HAP-1 (cell line): ENCODE measurements at regions not wholly inside any gene's neighbourhood (a gene's known extent, or its start where the extent isn't known, plus 50 kb on each side); places are given as distances from the start of the nearest gene placed in this dataset.
"Not testable (repeated sequence)": the region's sequence is repeated elsewhere in the genome, so short reads cannot be mapped to it uniquely, and the experiment has no call there.

ENCODE experiments used
- DNase-seq, 2 experiments: peaks; one replicate each; pipeline ENCODE4 v3.0.0-alpha.2; 2016 to 2020; ENCODE audit warnings: low spot score in 2 of 2
- H3K27me3 ChIP-seq: fragments of 250-450 bp; sonication (Bioruptor Pico); 2 replicates; pipeline ENCODE4 v1.5.1; 2020; ENCODE audit warnings: low read depth, mild to moderate bottlenecking, moderate library complexity
- H3K36me3 ChIP-seq: fragments of 250-450 bp; sonication (Bioruptor Pico); replicated peaks from 2 replicates; pipeline ENCODE4 v1.5.1; 2020; ENCODE audit warnings: mild to moderate bottlenecking
- H3K4me1 ChIP-seq: fragments of 250-450 bp; sonication (Bioruptor Pico); 2 replicates; pipeline ENCODE4 v1.5.1; 2020; ENCODE audit warnings: mild to moderate bottlenecking
- H3K4me3 ChIP-seq: fragments of 250-450 bp; sonication (Bioruptor Pico); 2 replicates; pipeline ENCODE4 v1.5.1; 2020; ENCODE audit warnings: mild to moderate bottlenecking, moderate library complexity
- H3K9me3 ChIP-seq: fragments of 250-450 bp; sonication (Bioruptor Pico); 2 replicates; pipeline ENCODE4 v1.5.1; 2020; ENCODE audit warnings: mild to moderate bottlenecking, moderate library complexity
- in situ Hi-C: fragments of 300-500 bp; cut with MboI; formaldehyde crosslinking; loops from 3 replicates; pipeline ENCODE4 v1.14.3; 2020; ENCODE audit warnings: low sequenced_read_pairs, inconsistent platforms, mixed read lengths

GRCh38 chr22:46026899-46027210 is 49.9 kb upstream of the WNT7B start:
- Histone ChIP-seq H3K36me3 (no peaks in the 10 kb centered on the region), H3K4me1 (no peaks in the 10 kb centered on the region), H3K27me3 (no peaks in the 10 kb centered on the region), H3K4me3 (no peak overlapping the region), H3K9me3 (no peaks in the 10 kb centered on the region)
- in situ Hi-C loops = loop anchor here (25.0 kb wide), 1 partner anchor 90 kb away; no protein-coding TSS in a partner anchor
- DNase-seq = no peak

- no peaks in the 10 kb centered on the region for H3K9me3 ChIP-seq
- no peak for DNase-seq
Observed at GRCh38 chr22:46027211-46028105, 50.5 kb upstream of the WNT7B start.

GRCh38 chr22:46028106-46028991 is 51.4 kb upstream of the WNT7B start:
- in situ Hi-C loops = loop anchor here (25.0 kb wide), 1 partner anchor 91 kb away; no protein-coding TSS in a partner anchor
- no peak for DNase-seq
- Histone ChIP-seq H3K4me3 (no peak overlapping the region), H3K27me3 (no peaks in the 10 kb centered on the region), H3K9me3 (no peaks in the 10 kb centered on the region), H3K4me1 (peaks cover 3% of the 10 kb centered on the region), H3K36me3 (no peaks in the 10 kb centered on the region)

More at GRCh38 chr22:46027211-46028105, 50.5 kb upstream of the WNT7B start:
- H3K27me3 ChIP-seq = no peaks in the 10 kb centered on the region
- H3K4me3 ChIP-seq = no peak overlapping the region
- no peaks in the 10 kb centered on the region for H3K36me3 ChIP-seq
- peaks cover under 1% of the 10 kb centered on the region for H3K4me1 ChIP-seq
- in situ Hi-C loops = loop anchor here (25.0 kb wide), 1 partner anchor 90 kb away; no protein-coding TSS in a partner anchor

GRCh38 chr22:46029036-46029435 is 52.1 kb upstream of the WNT7B start:
- Histone ChIP-seq H3K4me3 (no peak overlapping the region), H3K27me3 (no peaks in the 10 kb centered on the region)
- in situ Hi-C loops = loop anchor here (25.0 kb wide), 1 partner anchor 92 kb away; no protein-coding TSS in a partner anchor

GRCh38 chr22:46029574-46030200 is 52.7 kb upstream of the WNT7B start:
- no peaks in the 10 kb centered on the region for H3K36me3 ChIP-seq
- H3K27me3 ChIP-seq = no peaks in the 10 kb centered on the region

More at GRCh38 chr22:46029036-46029435, 52.1 kb upstream of the WNT7B start:
- no peak for DNase-seq
- Histone ChIP-seq H3K9me3 (no peaks in the 10 kb centered on the region), H3K36me3 (no peaks in the 10 kb centered on the region), H3K4me1 (peaks cover 3% of the 10 kb centered on the region)

GRCh38 chr22:46030231-46030880 is 53.4 kb upstream of the WNT7B start:
- in situ Hi-C loops = loop anchor here (25.0 kb wide), 1 partner anchor 93 kb away; no protein-coding TSS in a partner anchor
- H3K4me3 ChIP-seq = no peak overlapping the region
- no peaks in the 10 kb centered on the region for H3K27me3 ChIP-seq
- DNase-seq = no peak
- no peaks in the 10 kb centered on the region for H3K9me3 ChIP-seq
- H3K4me1 ChIP-seq = peaks cover 10% of the 10 kb centered on the region
- no peaks in the 10 kb centered on the region for H3K36me3 ChIP-seq

More at GRCh38 chr22:46029574-46030200, 52.7 kb upstream of the WNT7B start:
- in situ Hi-C loops = loop anchor here (25.0 kb wide), 1 partner anchor 92 kb away; no protein-coding TSS in a partner anchor
- Histone ChIP-seq H3K9me3 (no peaks in the 10 kb centered on the region), H3K4me1 (peaks cover 3% of the 10 kb centered on the region), H3K4me3 (no peak overlapping the region)
- DNase-seq = no peak

GRCh38 chr22:46031066-46031465 is 54.1 kb upstream of the WNT7B start:
- peaks cover 10% of the 10 kb centered on the region for H3K4me1 ChIP-seq
- H3K4me3 ChIP-seq = no peak overlapping the region
- H3K27me3 ChIP-seq = no peaks in the 10 kb centered on the region
- in situ Hi-C loops = loop anchor here (25.0 kb wide), 1 partner anchor 94 kb away; no protein-coding TSS in a partner anchor
- no peaks in the 10 kb centered on the region for H3K36me3 ChIP-seq
- no peak for DNase-seq
- no peaks in the 10 kb centered on the region for H3K9me3 ChIP-seq

- H3K36me3 ChIP-seq = no peaks in the 10 kb centered on the region
Observed at GRCh38 chr22:46031557-46031956, 54.6 kb upstream of the WNT7B start.

GRCh38 chr22:46031965-46032851 is 55.2 kb upstream of the WNT7B start:
- H3K9me3 ChIP-seq = no peaks in the 10 kb centered on the region
- peaks cover 17% of the 10 kb centered on the region for H3K4me1 ChIP-seq
- no peak overlapping the region for H3K4me3 ChIP-seq
- in situ Hi-C loops = loop anchor here (25.0 kb wide), 1 partner anchor 95 kb away; no protein-coding TSS in a partner anchor
- no peaks in the 10 kb centered on the region for H3K36me3 ChIP-seq
- H3K27me3 ChIP-seq = no peaks in the 10 kb centered on the region
- no peak for DNase-seq

More at GRCh38 chr22:46031557-46031956, 54.6 kb upstream of the WNT7B start:
- no peaks in the 10 kb centered on the region for H3K9me3 ChIP-seq
- in situ Hi-C loops = loop anchor here (25.0 kb wide), 1 partner anchor 94 kb away; no protein-coding TSS in a partner anchor
- no peaks in the 10 kb centered on the region for H3K27me3 ChIP-seq
- no peak for DNase-seq
- H3K4me1 ChIP-seq = peaks cover 12% of the 10 kb centered on the region
- H3K4me3 ChIP-seq = no peak overlapping the region

- peaks cover 21% of the 10 kb centered on the region for H3K4me1 ChIP-seq
- in situ Hi-C loops = loop anchor here (25.0 kb wide), 1 partner anchor 96 kb away; no protein-coding TSS in a partner anchor
- no peaks in the 10 kb centered on the region for H3K36me3 ChIP-seq
- H3K27me3 ChIP-seq = no peaks in the 10 kb centered on the region
- DNase-seq = no peak
- H3K9me3 ChIP-seq = no peaks in the 10 kb centered on the region
- no peak overlapping the region for H3K4me3 ChIP-seq
Observed at GRCh38 chr22:46033256-46034200, 56.6 kb upstream of the WNT7B start.

GRCh38 chr22:46034480-46034879 is 57.5 kb upstream of the WNT7B start:
- H3K4me3 ChIP-seq = not testable (repeated sequence)

More at GRCh38 chr22:46034480-46034879, 57.5 kb upstream of the WNT7B start:
- not testable (repeated sequence) for H3K36me3 ChIP-seq, DNase-seq, H3K9me3 ChIP-seq, H3K27me3 ChIP-seq
- peaks cover 30% of the 10 kb centered on the region for H3K4me1 ChIP-seq
- in situ Hi-C loops = loop anchor here (25.0 kb wide), 1 partner anchor 97 kb away; no protein-coding TSS in a partner anchor
